ENCODE measurements at regions not wholly inside any gene's neighbourhood (a gene's known extent, or its start where the extent isn't known, plus 50 kb on each side); places are given as distances from the start of the nearest gene placed in this dataset.

DNA sequence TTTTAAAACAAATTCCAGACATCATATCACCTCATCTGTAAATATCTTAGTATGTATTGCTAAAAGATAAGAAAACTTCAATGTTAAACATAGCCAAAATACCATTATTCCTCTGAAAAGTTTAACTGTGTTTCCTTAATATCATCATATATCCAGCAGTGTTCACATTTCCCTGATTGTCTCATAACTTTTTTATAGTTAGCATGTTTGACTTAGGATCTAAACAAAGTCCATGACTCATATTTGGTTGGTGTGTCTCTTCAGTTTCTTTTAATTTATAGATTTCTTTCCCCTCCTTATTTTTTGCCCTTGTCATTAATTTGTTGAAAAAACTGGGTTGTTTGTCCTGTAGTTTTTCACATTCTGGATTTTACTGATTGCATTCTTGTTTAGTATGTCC is 163.0 kb downstream of the RPS12 start:
- TF ChIP-seq, protein P1, sequence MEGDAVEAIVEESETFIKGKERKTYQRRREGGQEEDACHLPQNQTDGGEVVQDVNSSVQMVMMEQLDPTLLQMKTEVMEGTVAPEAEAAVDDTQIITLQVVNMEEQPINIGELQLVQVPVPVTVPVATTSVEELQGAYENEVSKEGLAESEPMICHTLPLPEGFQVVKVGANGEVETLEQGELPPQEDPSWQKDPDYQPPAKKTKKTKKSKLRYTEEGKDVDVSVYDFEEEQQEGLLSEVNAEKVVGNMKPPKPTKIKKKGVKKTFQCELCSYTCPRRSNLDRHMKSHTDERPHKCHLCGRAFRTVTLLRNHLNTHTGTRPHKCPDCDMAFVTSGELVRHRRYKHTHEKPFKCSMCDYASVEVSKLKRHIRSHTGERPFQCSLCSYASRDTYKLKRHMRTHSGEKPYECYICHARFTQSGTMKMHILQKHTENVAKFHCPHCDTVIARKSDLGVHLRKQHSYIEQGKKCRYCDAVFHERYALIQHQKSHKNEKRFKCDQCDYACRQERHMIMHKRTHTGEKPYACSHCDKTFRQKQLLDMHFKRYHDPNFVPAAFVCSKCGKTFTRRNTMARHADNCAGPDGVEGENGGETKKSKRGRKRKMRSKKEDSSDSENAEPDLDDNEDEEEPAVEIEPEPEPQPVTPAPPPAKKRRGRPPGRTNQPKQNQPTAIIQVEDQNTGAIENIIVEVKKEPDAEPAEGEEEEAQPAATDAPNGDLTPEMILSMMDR (IDR thresholded peaks at IDR 0.05 in 8 of 11, conservative IDR thresholded peaks at IDR 0.05 in 3 of 11), result no peak
- no peak for TF ChIP-seq POLR2A (IDR thresholded peaks at IDR 0.05)

Measured in spleen (tissue), 7 donors.